Sigmoid colon (tissue), 6 donors: ENCODE measurements at regions not wholly inside any gene's neighbourhood (a gene's known extent, or its start where the extent isn't known, plus 50 kb on each side); places are given as distances from the start of the nearest gene placed in this dataset.

Source experiments
- DNase-seq: peaks from one replicate; pipeline ENCODE4 v3.0.0-alpha.2; 2019
- H3K27ac ChIP-seq, 4 donors: fragments of 200-600 bp; sonication (generic); one replicate each; pipeline ENCODE4 v1.5.1; 2016 to 2019; ENCODE audit warnings: mild to moderate bottlenecking in 1 of 4
- H3K27me3 ChIP-seq, 3 donors: fragments of 200-600 bp; sonication (generic); one replicate each; pipeline ENCODE4 v1.5.1; 2019; ENCODE audit warnings: mild to moderate bottlenecking in 1 of 3
- H3K36me3 ChIP-seq, 4 donors: fragments of 200-600 bp; sonication (generic); one replicate each; pipeline ENCODE4 v1.5.1; 2016 to 2019
- H3K4me1 ChIP-seq, 4 donors: fragments of 200-600 bp; sonication (generic); one replicate each; pipeline ENCODE4 v1.5.1; 2017 to 2019
- H3K4me3 ChIP-seq, 4 donors: fragments of 200-600 bp; sonication (generic); one replicate each; pipeline ENCODE4 v1.5.1; 2017 to 2019; ENCODE audit warnings: mild to moderate bottlenecking in 2 of 4, moderate library complexity in 1 of 4
- H3K9me3 ChIP-seq, 4 donors: fragments of 200-600 bp in 3 of 4; sonication (generic) in 3 of 4; one replicate each; pipeline versions ENCODE4 v1.5.1 to v1.6.1; 2013 to 2019
- CTCF ChIP-seq, 4 experiments: fragments of 450-650 bp in 3 of 4; fragments of 200-600 bp in 1 of 4; IDR thresholded peaks; one replicate each; pipeline ENCODE4 v1.5.1; 2016 to 2019; ENCODE audit warnings: antibody characterized with exemption in 4 of 4, mild to moderate bottlenecking in 3 of 4, moderate library complexity in 2 of 4
- EP300 ChIP-seq, 4 donors: sonication (generic); formaldehyde crosslinking; IDR thresholded peaks; one replicate each; pipeline ENCODE4 v1.6.1; 2017; ENCODE audit warnings: antibody characterized with exemption in 4 of 4
- POLR2A ChIP-seq, 2 donors: fragments of 450-650 bp; IDR thresholded peaks; one replicate each; pipeline ENCODE4 v1.6.1; 2016; ENCODE audit warnings: antibody characterized with exemption in 2 of 2, mild to moderate bottlenecking in 2 of 2, moderate library complexity in 2 of 2
- POLR2AphosphoS5 ChIP-seq, 4 donors: sonication (generic); formaldehyde crosslinking; IDR thresholded peaks; one replicate each; pipeline ENCODE4 v1.6.1; 2017; ENCODE audit warnings: antibody characterized with exemption in 4 of 4
- WGBS, 2 donors: extraction: QIAGEN DNeasy Blood & Tissue Kit; methylation state at CpG; one replicate each; pipeline ENCODE4 v1.1.7; 2013; 5-methylcytosine and 5-hydroxymethylcytosine counted together
- intact Hi-C: fragments of 100-400 bp; cut with DNase I; formaldehyde crosslinking; loops from one replicate; pipeline ENCODE4 v1.15.1; 2023
- donor health status: healthy with polysubstance abuse.
- donor health status: healthy.

GRCh38 chr7:157481389-157481788, 144.6 kb downstream of the DNAJB6 start:
- DNase-seq: no peak
- 94% methylated on average over 6 of the region's 6 CpGs for WGBS, 2 donors
- Histone ChIP-seq H3K9me3 (no peaks in the 10 kb centered on the region), H3K4me1 (no peaks in the 10 kb centered on the region), H3K27me3 (peaks cover 0 to 5% (median 0%) of the 10 kb centered on the region in 3 donors), H3K4me3 (no peak overlapping the region), H3K36me3 (no peaks in the 10 kb centered on the region), H3K27ac (no peak overlapping the region)
- TF ChIP-seq EP300 (IDR thresholded peaks at IDR 0.05) (no peak), POLR2A (IDR thresholded peaks at IDR 0.05) (no peak), CTCF (IDR thresholded peaks at IDR 0.05) (no peak), POLR2AphosphoS5 (IDR thresholded peaks at IDR 0.05) (no peak)
- intact Hi-C loops: no loop called here

- H3K27me3 ChIP-seq: peaks cover 0 to 7% (median 0%) of the 10 kb centered on the region in 3 donors
- no peaks in the 10 kb centered on the region for H3K4me1 ChIP-seq
- H3K9me3 ChIP-seq: no peaks in the 10 kb centered on the region
- H3K36me3 ChIP-seq: no peaks in the 10 kb centered on the region
- 94 to 95% methylated on average over 8 of the region's 8 CpGs for WGBS, 2 donors
- intact Hi-C loops: no loop called here
- no peak overlapping the region for H3K27ac ChIP-seq
- H3K4me3 ChIP-seq: no peak overlapping the region
- no peak for TF ChIP-seq POLR2A (IDR thresholded peaks at IDR 0.05)
- no peak for TF ChIP-seq CTCF (IDR thresholded peaks at IDR 0.05)
- no peak for TF ChIP-seq POLR2AphosphoS5 (IDR thresholded peaks at IDR 0.05)
- TF ChIP-seq EP300 (IDR thresholded peaks at IDR 0.05): no peak
- no peak for DNase-seq
These were observed 145.2 kb downstream of the DNAJB6 start for GRCh38 chr7:157482025-157482424.

GRCh38 chr7:157482517-157483087, 145.8 kb downstream of the DNAJB6 start:
- Histone ChIP-seq H3K27ac (no peak overlapping the region), H3K4me1 (no peaks in the 10 kb centered on the region), H3K4me3 (no peak overlapping the region), H3K27me3 (peaks cover 0 to 12% (median 0%) of the 10 kb centered on the region in 3 donors), H3K36me3 (no peaks in the 10 kb centered on the region), H3K9me3 (no peaks in the 10 kb centered on the region)
- no peak for DNase-seq
- intact Hi-C loops: no loop called here
- 45 to 54% methylated on average over 7 of the region's 7 CpGs for WGBS, 2 donors
- TF ChIP-seq CTCF (IDR thresholded peaks at IDR 0.05): no peak
- TF ChIP-seq POLR2A (IDR thresholded peaks at IDR 0.05): no peak
- no peak for TF ChIP-seq EP300 (IDR thresholded peaks at IDR 0.05)
- no peak for TF ChIP-seq POLR2AphosphoS5 (IDR thresholded peaks at IDR 0.05)

GRCh38 chr7:157483515-157483914, 146.7 kb downstream of the DNAJB6 start:
- Histone ChIP-seq H3K4me1 (no peaks in the 10 kb centered on the region), H3K36me3 (no peaks in the 10 kb centered on the region), H3K27me3 (peaks cover 0 to 12% (median 0%) of the 10 kb centered on the region in 3 donors), H3K27ac (no peak overlapping the region), H3K9me3 (no peaks in the 10 kb centered on the region), H3K4me3 (no peak overlapping the region)
- intact Hi-C loops: no loop called here
- peak; percentile 46 for DNase-seq
- 78 to 83% methylated on average over 27 of the region's 27 CpGs for WGBS, 2 donors
- no peak for TF ChIP-seq EP300 (IDR thresholded peaks at IDR 0.05)
- no peak for TF ChIP-seq POLR2A (IDR thresholded peaks at IDR 0.05)
- no peak for TF ChIP-seq POLR2AphosphoS5 (IDR thresholded peaks at IDR 0.05)
- no peak for TF ChIP-seq CTCF (IDR thresholded peaks at IDR 0.05)

GRCh38 chr7:157483971-157484410, 147.2 kb downstream of the DNAJB6 start:
- DNase-seq: peak; percentile 50
- H3K27me3 ChIP-seq: peaks cover 0 to 12% (median 0%) of the 10 kb centered on the region in 3 donors
- H3K9me3 ChIP-seq: no peaks in the 10 kb centered on the region
- no peak overlapping the region for H3K4me3 ChIP-seq
- no peaks in the 10 kb centered on the region for H3K36me3 ChIP-seq
- H3K27ac ChIP-seq: no peak overlapping the region
- 66 to 85% methylated on average over 11 of the region's 11 CpGs for WGBS, 2 donors
- no peaks in the 10 kb centered on the region for H3K4me1 ChIP-seq
- intact Hi-C loops: no loop called here
- TF ChIP-seq POLR2A (IDR thresholded peaks at IDR 0.05) (no peak), CTCF (IDR thresholded peaks at IDR 0.05) (no peak), EP300 (IDR thresholded peaks at IDR 0.05) (no peak)
